C4-2B (cell line): ENCODE measurements at regions not wholly inside any gene's neighbourhood (a gene's known extent, or its start where the extent isn't known, plus 50 kb on each side); places are given as distances from the start of the nearest gene placed in this dataset.

Source experiments
- H3K27ac ChIP-seq: fragments of 450-650 bp; 2 replicates; pipeline ENCODE4 v1.5.1; 2017
- ZFX ChIP-seq: fragments of 450-650 bp; IDR thresholded peaks from 2 replicates; pipeline ENCODE4 v1.6.1; 2017
- TF ChIP-seq, protein P1 (sequence below): fragments of 450-650 bp; conservative IDR thresholded peaks from 2 replicates; pipeline ENCODE4 v1.5.1; 2017; ENCODE audit warnings: mild to moderate bottlenecking

DNA sequence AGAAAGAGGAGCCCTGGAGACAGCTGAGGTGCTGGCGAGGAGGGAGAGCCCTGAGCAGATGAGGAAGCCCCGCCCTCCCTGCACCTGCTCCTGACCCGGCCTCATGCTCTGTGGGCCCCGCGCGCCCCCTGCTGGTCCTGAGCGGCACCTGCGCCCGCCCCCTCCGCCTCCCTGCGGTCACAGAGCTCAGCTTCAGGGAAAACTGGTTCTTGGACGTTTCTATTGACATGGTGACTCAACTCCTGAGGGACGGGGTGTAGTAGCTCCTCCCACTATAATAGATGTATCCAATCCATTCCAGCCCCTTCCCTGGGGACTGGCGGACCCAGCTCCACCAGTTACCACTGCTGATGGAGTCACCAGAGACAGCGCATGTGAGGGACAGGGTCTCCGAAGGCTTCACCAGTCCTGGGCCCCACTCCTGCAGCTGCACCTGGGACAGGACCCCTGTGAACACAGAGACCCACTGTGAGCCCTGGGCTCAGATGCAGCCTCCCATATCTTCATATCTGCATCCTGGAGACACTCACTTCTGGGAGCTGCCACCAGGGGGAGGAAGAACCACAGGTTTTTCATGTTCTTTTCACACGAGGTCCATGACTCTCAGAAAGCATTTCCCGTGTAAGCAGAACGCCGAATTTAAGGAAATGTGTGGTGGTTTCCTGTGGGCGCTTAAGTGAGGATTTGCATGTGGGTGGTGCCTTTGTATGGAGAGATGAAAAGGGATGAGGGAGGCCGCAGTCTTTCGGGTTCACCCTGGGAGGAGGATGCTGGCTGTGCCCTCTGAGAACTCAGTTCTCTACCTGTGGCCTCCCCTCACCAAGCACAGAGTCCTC lies 1346.4 kb downstream of the TMEM121 start:
- H3K27ac ChIP-seq = peak overlapping the region; percentile 32
- no peak for TF ChIP-seq ZFX
- TF ChIP-seq, protein P1, sequence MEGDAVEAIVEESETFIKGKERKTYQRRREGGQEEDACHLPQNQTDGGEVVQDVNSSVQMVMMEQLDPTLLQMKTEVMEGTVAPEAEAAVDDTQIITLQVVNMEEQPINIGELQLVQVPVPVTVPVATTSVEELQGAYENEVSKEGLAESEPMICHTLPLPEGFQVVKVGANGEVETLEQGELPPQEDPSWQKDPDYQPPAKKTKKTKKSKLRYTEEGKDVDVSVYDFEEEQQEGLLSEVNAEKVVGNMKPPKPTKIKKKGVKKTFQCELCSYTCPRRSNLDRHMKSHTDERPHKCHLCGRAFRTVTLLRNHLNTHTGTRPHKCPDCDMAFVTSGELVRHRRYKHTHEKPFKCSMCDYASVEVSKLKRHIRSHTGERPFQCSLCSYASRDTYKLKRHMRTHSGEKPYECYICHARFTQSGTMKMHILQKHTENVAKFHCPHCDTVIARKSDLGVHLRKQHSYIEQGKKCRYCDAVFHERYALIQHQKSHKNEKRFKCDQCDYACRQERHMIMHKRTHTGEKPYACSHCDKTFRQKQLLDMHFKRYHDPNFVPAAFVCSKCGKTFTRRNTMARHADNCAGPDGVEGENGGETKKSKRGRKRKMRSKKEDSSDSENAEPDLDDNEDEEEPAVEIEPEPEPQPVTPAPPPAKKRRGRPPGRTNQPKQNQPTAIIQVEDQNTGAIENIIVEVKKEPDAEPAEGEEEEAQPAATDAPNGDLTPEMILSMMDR = peak; percentile 97

DNA sequence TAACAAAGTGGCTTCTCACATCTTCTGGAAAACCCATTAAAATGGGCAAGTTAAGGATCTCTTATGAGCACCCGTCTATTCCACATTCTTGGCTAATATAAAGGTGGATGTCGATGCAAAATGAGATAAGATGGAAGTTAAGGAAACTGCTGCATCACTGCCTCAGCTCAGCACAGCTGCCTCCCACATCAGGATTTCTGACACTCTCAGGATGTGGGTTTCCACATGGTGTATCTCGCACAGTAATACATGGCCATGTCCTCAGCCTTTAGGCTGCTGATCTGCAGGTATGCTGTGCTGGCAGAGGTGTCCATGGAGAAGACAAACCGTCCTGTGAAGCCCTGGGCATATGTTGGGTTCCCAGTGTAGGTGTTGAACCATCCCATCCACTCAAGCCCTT lies 1348.0 kb downstream of the TMEM121 start:
- TF ChIP-seq, protein P1 = no peak
- TF ChIP-seq ZFX = no peak
- no peak overlapping the region for H3K27ac ChIP-seq

DNA sequence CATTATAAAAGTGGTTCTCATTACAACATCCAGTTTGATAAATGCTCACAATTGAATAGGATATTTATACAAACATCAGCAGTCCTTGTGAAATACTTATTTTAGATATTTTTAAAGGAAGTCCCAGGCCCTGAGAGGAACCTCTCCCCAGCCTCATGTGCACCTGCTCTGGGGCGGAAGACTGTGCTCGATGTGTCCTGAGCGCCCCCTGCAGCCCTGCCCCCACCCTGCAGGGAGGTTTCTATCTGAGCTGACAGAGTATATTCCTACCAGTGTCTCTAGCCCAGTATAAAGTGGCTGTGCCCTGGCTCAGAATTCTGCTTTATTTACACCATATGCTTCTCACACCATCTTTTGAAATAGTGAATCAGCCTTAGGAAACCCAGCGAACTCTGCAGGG lies 1349.1 kb downstream of the TMEM121 start:
- TF ChIP-seq, protein P1 = peak; percentile 45
- TF ChIP-seq ZFX = no peak

DNA sequence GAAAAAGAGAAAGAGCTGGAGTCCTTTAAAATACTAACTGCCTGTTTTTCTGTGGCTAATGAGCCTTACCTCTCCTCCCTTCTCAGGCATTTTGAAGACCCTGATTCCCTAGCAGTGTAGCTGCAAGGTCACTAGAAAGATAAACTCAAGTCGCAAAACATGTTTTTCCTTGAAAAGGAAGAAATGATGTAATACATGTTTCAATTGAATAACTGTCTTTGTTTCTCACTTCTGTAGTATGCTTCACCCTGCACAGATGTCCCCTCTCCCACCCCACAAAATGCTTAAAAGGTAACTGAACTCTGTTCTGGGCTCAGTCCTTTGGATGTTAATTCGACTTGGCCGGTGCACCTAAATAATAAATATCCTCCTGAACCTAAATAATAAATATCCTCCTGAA lies 1350.3 kb downstream of the TMEM121 start:
- TF ChIP-seq ZFX = no peak
- TF ChIP-seq, protein P1 = no peak
- no peak overlapping the region for H3K27ac ChIP-seq

More for the DNA sequence above, 1349.1 kb downstream of the TMEM121 start:
- H3K27ac ChIP-seq = no peak overlapping the region

DNA sequence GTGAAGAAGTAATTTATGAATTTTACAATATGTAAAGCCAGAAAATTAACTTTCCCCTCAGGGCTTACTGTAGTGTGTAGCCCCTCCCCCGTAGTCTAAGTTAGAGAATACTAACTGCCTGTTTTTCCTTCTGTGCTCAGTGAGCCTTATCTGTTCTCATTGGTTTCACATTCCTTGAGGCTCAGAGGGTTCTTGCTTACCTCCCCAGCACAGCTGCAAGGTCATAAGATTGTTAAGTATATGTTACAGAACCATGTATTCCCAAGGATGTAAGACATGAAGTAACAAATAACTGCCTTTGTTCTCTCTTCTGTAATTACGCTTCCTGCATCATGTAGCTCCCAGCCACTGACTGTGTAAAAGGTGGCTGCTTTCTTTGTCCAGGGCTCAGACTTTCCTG lies 1351.1 kb downstream of the TMEM121 start:
- TF ChIP-seq, protein P1 = no peak
- no peak for TF ChIP-seq ZFX
- H3K27ac ChIP-seq = no peak overlapping the region

DNA sequence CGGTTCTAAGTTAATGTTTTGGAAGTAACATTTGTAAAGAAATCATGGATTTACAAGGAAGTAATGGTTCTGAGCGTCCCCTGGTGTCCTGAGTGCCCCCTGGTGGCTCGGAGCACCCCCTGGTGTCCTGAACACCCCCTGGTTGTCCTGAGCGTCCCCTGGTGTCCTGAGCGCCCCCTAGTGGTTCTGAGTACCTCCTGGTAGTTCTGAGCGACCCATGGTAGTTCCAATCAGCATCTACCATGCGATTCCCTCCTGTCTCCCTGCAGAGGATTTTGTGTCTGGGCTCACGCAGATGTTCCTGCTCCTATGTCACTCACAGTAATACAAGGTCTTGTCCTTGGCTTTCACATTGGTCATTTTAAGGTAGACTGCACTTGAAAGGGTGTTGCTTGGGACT lies 1352.9 kb downstream of the TMEM121 start:
- H3K27ac ChIP-seq = no peak overlapping the region

DNA sequence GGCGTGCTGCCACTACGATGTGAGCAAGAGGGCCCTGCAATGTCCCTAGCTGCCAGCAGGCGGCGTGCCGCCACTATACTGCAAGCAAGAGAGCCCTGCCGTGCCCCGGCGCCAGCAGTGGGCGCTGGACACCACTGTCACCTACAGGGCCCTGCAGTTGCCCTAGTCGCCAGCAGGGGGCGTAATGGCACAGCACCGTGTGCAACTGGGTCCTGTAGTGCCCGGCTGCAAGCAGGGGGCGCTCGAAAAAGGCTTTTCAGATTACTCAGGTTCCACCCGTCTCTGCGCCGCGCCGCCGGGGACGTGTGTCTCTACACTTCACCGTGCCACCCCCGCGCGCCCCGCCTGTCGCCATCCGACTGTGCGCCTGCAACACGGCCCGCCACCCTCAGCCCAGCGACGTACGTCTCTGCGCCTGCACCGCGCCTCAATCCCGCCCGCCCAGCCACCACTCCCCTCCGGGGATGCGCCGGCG lies 1356.9 kb downstream of the TMEM121 start:
- no peak overlapping the region for H3K27ac ChIP-seq
- TF ChIP-seq ZFX = no peak
- TF ChIP-seq, protein P1 = peak; percentile 83

More for the DNA sequence above, 1352.9 kb downstream of the TMEM121 start:
- TF ChIP-seq, protein P1 = peak; percentile 60
- TF ChIP-seq ZFX = no peak
